Adrenal gland (tissue), 5 donors: ENCODE measurements at regions not wholly inside any gene's neighbourhood (a gene's known extent, or its start where the extent isn't known, plus 50 kb on each side); places are given as distances from the start of the nearest gene placed in this dataset.

Experiments used
- CTCF ChIP-seq, 6 experiments: fragments of 450-650 bp in 4 of 6; fragments of 200-600 bp in 2 of 6; sonication (generic) in 1 of 6; IDR thresholded peaks; 1 replicate in 5 of 6; 2 replicates in 1 of 6; pipeline versions ENCODE4 v1.5.1 to v1.8.0; 2016 to 2021; ENCODE audit warnings: antibody characterized with exemption in 6 of 6, mild to moderate bottlenecking in 2 of 6, moderate library complexity in 1 of 6
- POLR2A ChIP-seq, 2 donors: fragments of 450-650 bp; IDR thresholded peaks; one replicate each; pipeline ENCODE4 v1.6.1; 2017; ENCODE audit warnings: antibody characterized with exemption in 2 of 2, mild to moderate bottlenecking in 2 of 2, moderate library complexity in 1 of 2
- donor health status: DM: no; HTN: no; CAD: no.

GRCh38 chr6:6741264-6741663, 152.7 kb downstream of the LY86 start:
- TF ChIP-seq CTCF (IDR thresholded peaks at IDR 0.05) = no peak
- TF ChIP-seq POLR2A (IDR thresholded peaks at IDR 0.05) = no peak
